ENCODE measurements at regions not wholly inside any gene's neighbourhood (a gene's known extent, or its start where the extent isn't known, plus 50 kb on each side); places are given as distances from the start of the nearest gene placed in this dataset.

DNA sequence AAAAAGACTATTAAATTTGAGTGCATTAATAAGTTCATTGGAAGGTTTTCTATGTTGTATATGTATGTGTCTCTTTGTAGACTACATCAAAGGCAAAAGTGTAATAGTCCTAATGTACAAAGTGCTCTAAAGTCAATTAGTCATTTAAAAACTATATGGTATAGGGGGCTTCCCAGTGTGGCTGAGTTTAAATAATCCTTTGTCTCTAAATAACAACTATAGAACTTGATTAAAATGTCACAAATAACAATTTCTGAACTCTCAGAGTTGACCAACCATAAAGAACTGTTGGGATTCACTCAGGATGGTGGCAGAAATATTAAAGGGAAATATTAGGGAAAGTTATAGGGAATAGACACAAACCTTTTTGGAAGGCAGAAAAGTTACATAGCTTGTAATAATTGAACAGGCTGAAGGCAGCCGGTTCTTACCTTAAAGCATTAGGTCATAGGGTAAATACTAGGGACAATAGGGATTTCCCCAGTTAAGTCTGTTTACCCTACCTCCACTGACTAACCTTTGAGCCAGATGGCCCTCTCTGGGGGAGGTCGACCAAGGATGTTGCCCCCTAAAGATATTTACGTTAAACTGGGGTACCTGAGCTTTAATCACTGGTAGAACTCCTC lies 1054.2 kb downstream of the ARAP2 start:
- WGBS (ENCODE audit: insufficient coverage), result no CpG with 5 or more reads among the region's 3 CpGs
- no peak for ATAC-seq (replicated peaks in 1 of 4)
- Histone ChIP-seq H3K9me3 (no peaks in the 10 kb centered on the region), H3K4me1 (ENCODE audit: control insufficient read depth in 1 of 2, extremely low read depth in 1 of 2, insufficient read depth in 2 of 2, low read length in 2 of 2) (no peaks in the 10 kb centered on the region), H3K27ac (ENCODE audit: low read length) (no peak overlapping the region), H3K27me3 (replicated peaks in 1 of 2; ENCODE audit: control insufficient read depth in 2 of 2, extremely low read depth in 1 of 2, insufficient read depth in 2 of 2, low read length in 1 of 2) (no peaks in the 10 kb centered on the region), H3K4me3 (ENCODE audit: control insufficient read depth in 1 of 2, extremely low read depth in 1 of 2, low read length in 1 of 2) (no peak overlapping the region), H3K36me3 (ENCODE audit: control insufficient read depth in 2 of 2, extremely low read depth in 1 of 2, insufficient read depth in 1 of 2, low read length in 1 of 2) (no peaks in the 10 kb centered on the region)
- H3K4me3 Mint-ChIP-seq, result no peak overlapping the region
- ChIA-PET CTCF (no interaction called here), POLR2A (no interaction called here)
- no peaks in the 10 kb centered on the region for H3K4me1 Mint-ChIP-seq
- H3K27me3 Mint-ChIP-seq, result no peaks in the 10 kb centered on the region
- peaks cover 2 to 9% (median 6%) of the 10 kb centered on the region in 3 donors for H3K9me3 Mint-ChIP-seq
- no peaks in the 10 kb centered on the region for H3K36me3 Mint-ChIP-seq
- no peak overlapping the region for H3K27ac Mint-ChIP-seq
- no peak for DNase-seq

DNA sequence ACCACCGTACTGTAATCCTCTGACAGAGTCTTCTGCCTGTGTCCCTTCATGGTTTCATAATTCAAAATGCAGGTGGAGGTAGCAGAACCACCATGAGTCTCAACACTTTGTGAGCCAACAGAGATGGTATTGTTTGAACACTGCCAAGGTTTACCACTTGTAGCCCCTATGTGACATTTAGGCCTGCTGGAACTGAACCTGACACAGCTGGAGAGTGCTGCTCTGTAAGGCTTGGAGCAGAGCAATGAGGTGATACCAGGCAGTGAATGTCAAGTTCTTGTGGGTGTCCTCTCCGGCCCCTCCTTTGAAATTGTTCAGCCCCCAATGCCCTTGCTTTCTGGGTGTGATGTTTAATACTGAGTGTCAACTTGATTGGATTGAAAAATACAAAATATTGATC lies 1042.9 kb downstream of the ARAP2 start:
- no peaks in the 10 kb centered on the region for H3K4me1 Mint-ChIP-seq
- Histone ChIP-seq H3K4me1 (ENCODE audit: control insufficient read depth in 1 of 2, extremely low read depth in 1 of 2, insufficient read depth in 2 of 2, low read length in 2 of 2) (no peaks in the 10 kb centered on the region), H3K9me3 (no peaks in the 10 kb centered on the region), H3K27ac (ENCODE audit: low read length) (no peak overlapping the region), H3K4me3 (ENCODE audit: control insufficient read depth in 1 of 2, extremely low read depth in 1 of 2, low read length in 1 of 2) (no peak overlapping the region), H3K27me3 (replicated peaks in 1 of 2; ENCODE audit: control insufficient read depth in 2 of 2, extremely low read depth in 1 of 2, insufficient read depth in 2 of 2, low read length in 1 of 2) (no peaks in the 10 kb centered on the region), H3K36me3 (ENCODE audit: control insufficient read depth in 2 of 2, extremely low read depth in 1 of 2, insufficient read depth in 1 of 2, low read length in 1 of 2) (no peaks in the 10 kb centered on the region)
- ChIA-PET CTCF (no interaction called here), POLR2A (no interaction called here)
- H3K4me3 Mint-ChIP-seq, result no peak overlapping the region
- H3K27ac Mint-ChIP-seq, result no peak overlapping the region
- H3K36me3 Mint-ChIP-seq, result no peaks in the 10 kb centered on the region
- H3K9me3 Mint-ChIP-seq, result peaks cover 0 to 10% (median 7%) of the 10 kb centered on the region in 3 donors
- 88% methylated on average over 1 of the region's 2 CpGs for WGBS (ENCODE audit: insufficient coverage)
- no peak for DNase-seq
- no peak for ATAC-seq (replicated peaks in 1 of 4)
- no peaks in the 10 kb centered on the region for H3K27me3 Mint-ChIP-seq

DNA sequence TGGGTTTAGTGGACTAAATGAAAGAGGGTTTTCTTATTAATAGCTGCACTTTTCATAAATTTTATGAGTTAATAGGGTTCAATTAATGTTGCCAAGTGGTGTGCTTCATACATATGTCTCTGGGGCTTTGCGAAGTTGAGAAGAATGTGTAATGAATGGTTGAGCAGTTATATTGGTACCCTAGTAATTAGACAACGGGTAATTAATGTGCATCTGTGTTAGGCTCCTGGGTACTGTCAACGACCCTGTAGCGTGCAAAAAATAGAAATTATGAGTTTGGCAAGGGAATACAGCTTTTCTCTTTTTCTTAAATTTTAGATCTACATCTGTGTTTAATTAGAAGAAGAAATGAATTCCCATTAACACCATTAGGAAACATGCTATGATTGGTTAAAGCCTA lies 1027.7 kb downstream of the ARAP2 start:
- no peaks in the 10 kb centered on the region for H3K36me3 ChIP-seq (ENCODE audit: control insufficient read depth in 2 of 2, extremely low read depth in 1 of 2, insufficient read depth in 1 of 2, low read length in 1 of 2)
- no peak for DNase-seq
- H3K4me3 Mint-ChIP-seq, result no peak overlapping the region
- CTCF ChIA-PET, result no interaction called here
- H3K27ac ChIP-seq (ENCODE audit: low read length), result no peak overlapping the region
- H3K9me3 ChIP-seq, result no peaks in the 10 kb centered on the region
- no peaks in the 10 kb centered on the region for H3K27me3 ChIP-seq (replicated peaks in 1 of 2; ENCODE audit: control insufficient read depth in 2 of 2, extremely low read depth in 1 of 2, insufficient read depth in 2 of 2, low read length in 1 of 2)
- H3K4me1 Mint-ChIP-seq, result no peaks in the 10 kb centered on the region
- H3K4me1 ChIP-seq (ENCODE audit: control insufficient read depth in 1 of 2, extremely low read depth in 1 of 2, insufficient read depth in 2 of 2, low read length in 2 of 2), result no peaks in the 10 kb centered on the region
- POLR2A ChIA-PET, result no interaction called here
- ATAC-seq (replicated peaks in 1 of 4), result no peak
- H3K27ac Mint-ChIP-seq, result no peak overlapping the region
- 88% methylated on average over 1 of the region's 4 CpGs for WGBS (ENCODE audit: insufficient coverage)
- no peaks in the 10 kb centered on the region for H3K27me3 Mint-ChIP-seq
- H3K4me3 ChIP-seq (ENCODE audit: control insufficient read depth in 1 of 2, extremely low read depth in 1 of 2, low read length in 1 of 2), result no peak overlapping the region
- no peaks in the 10 kb centered on the region for H3K36me3 Mint-ChIP-seq
- peaks cover 0 to 9% (median 0%) of the 10 kb centered on the region in 3 donors for H3K9me3 Mint-ChIP-seq

DNA sequence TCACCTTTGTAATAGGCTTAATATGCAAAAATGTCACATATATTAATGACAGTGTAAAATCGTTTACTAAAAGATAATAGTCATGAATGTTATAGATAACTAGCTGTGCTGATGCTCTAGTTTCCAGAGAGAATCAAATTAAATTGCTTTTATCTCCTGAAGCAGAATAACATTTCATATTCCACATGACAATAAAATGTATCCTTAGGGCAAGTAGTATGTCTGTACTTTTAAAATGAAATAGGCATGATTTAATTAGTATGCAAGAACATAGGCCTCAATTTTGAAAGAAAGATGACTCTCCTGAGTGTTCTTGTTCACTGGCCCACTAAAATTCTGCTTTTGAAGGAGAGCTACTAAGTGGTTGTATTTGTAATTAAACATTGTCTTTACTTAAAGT lies 1027.0 kb downstream of the ARAP2 start:
- POLR2A ChIA-PET, result no interaction called here
- H3K36me3 Mint-ChIP-seq, result no peaks in the 10 kb centered on the region
- Histone ChIP-seq H3K36me3 (ENCODE audit: control insufficient read depth in 2 of 2, extremely low read depth in 1 of 2, insufficient read depth in 1 of 2, low read length in 1 of 2) (no peaks in the 10 kb centered on the region), H3K4me1 (ENCODE audit: control insufficient read depth in 1 of 2, extremely low read depth in 1 of 2, insufficient read depth in 2 of 2, low read length in 2 of 2) (no peaks in the 10 kb centered on the region), H3K27me3 (replicated peaks in 1 of 2; ENCODE audit: control insufficient read depth in 2 of 2, extremely low read depth in 1 of 2, insufficient read depth in 2 of 2, low read length in 1 of 2) (no peaks in the 10 kb centered on the region), H3K9me3 (no peaks in the 10 kb centered on the region), H3K4me3 (ENCODE audit: control insufficient read depth in 1 of 2, extremely low read depth in 1 of 2, low read length in 1 of 2) (no peak overlapping the region), H3K27ac (ENCODE audit: low read length) (no peak overlapping the region)
- ATAC-seq (replicated peaks in 1 of 4) (no peak), DNase-seq (no peak)
- no peaks in the 10 kb centered on the region for H3K4me1 Mint-ChIP-seq
- H3K27me3 Mint-ChIP-seq, result no peaks in the 10 kb centered on the region
- no peak overlapping the region for H3K4me3 Mint-ChIP-seq
- WGBS (ENCODE audit: insufficient coverage), result no CpG with 5 or more reads among the region's 1 CpG
- peaks cover 0 to 7% (median 0%) of the 10 kb centered on the region in 3 donors for H3K9me3 Mint-ChIP-seq
- CTCF ChIA-PET, result no interaction called here
- H3K27ac Mint-ChIP-seq, result no peak overlapping the region

DNA sequence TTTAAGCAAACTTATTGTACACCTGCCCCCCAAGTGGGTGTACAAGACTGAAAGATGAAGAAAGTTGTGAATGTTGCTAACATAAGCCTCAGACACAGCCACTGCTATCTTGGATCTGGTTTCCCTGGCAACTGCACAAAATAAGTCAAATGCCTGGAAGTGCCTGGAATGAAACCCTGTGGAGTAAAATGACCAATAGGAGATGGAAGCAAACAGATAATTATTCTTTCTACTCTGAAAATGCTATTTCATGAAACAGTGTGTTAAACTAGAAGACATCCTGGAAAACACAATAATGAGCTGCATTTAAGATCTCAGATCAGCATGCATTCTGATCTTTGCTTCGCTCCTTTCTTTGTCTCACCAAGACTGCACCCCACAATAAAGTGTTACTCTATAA lies 1016.0 kb downstream of the ARAP2 start:
- Histone ChIP-seq H3K27me3 (replicated peaks in 1 of 2; ENCODE audit: control insufficient read depth in 2 of 2, extremely low read depth in 1 of 2, insufficient read depth in 2 of 2, low read length in 1 of 2) (no peaks in the 10 kb centered on the region), H3K36me3 (ENCODE audit: control insufficient read depth in 2 of 2, extremely low read depth in 1 of 2, insufficient read depth in 1 of 2, low read length in 1 of 2) (no peaks in the 10 kb centered on the region), H3K4me3 (ENCODE audit: control insufficient read depth in 1 of 2, extremely low read depth in 1 of 2, low read length in 1 of 2) (no peak overlapping the region), H3K4me1 (ENCODE audit: control insufficient read depth in 1 of 2, extremely low read depth in 1 of 2, insufficient read depth in 2 of 2, low read length in 2 of 2) (no peaks in the 10 kb centered on the region), H3K27ac (ENCODE audit: low read length) (no peak overlapping the region), H3K9me3 (no peaks in the 10 kb centered on the region)
- Mint-ChIP-seq H3K4me1 (no peaks in the 10 kb centered on the region), H3K27me3 (no peaks in the 10 kb centered on the region), H3K36me3 (no peaks in the 10 kb centered on the region), H3K4me3 (no peak overlapping the region), H3K27ac (no peak overlapping the region), H3K9me3 (peaks cover 2 to 12% (median 4%) of the 10 kb centered on the region in 3 donors)
- POLR2A ChIA-PET, result no interaction called here
- no CpG with 5 or more reads among the region's 1 CpG for WGBS (ENCODE audit: insufficient coverage)
- DNase-seq (no peak), ATAC-seq (replicated peaks in 1 of 4) (no peak)
- CTCF ChIA-PET, result no interaction called here

DNA sequence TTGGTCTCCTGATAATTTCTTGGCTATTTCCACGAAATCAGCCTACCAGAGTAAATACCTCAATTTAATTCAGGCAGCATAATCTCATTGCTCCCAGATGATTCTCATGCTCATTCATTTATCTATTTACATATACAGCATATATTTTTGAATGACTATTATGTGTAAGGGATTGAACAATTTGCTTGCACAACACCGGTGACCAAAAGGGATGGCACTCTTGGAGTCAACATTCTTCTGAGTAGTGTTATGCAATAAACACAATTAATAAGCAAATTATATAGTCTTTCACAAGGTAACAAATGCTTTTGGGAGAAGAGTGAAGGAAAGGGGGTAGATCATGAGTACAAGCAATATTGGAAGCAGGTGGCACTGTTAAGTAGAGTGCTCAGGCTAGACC lies 1015.3 kb downstream of the ARAP2 start:
- WGBS (ENCODE audit: insufficient coverage), result no CpG with 5 or more reads among the region's 2 CpGs
- H3K4me3 ChIP-seq (ENCODE audit: control insufficient read depth in 1 of 2, extremely low read depth in 1 of 2, low read length in 1 of 2), result no peak overlapping the region
- H3K4me1 ChIP-seq (ENCODE audit: control insufficient read depth in 1 of 2, extremely low read depth in 1 of 2, insufficient read depth in 2 of 2, low read length in 2 of 2), result no peaks in the 10 kb centered on the region
- H3K4me1 Mint-ChIP-seq, result no peaks in the 10 kb centered on the region
- H3K36me3 ChIP-seq (ENCODE audit: control insufficient read depth in 2 of 2, extremely low read depth in 1 of 2, insufficient read depth in 1 of 2, low read length in 1 of 2), result no peaks in the 10 kb centered on the region
- no peaks in the 10 kb centered on the region for H3K9me3 ChIP-seq
- ChIA-PET POLR2A (no interaction called here), CTCF (no interaction called here)
- peaks cover 2 to 13% (median 6%) of the 10 kb centered on the region in 3 donors for H3K9me3 Mint-ChIP-seq
- H3K36me3 Mint-ChIP-seq, result no peaks in the 10 kb centered on the region
- no peak overlapping the region for H3K27ac Mint-ChIP-seq
- H3K27me3 ChIP-seq (replicated peaks in 1 of 2; ENCODE audit: control insufficient read depth in 2 of 2, extremely low read depth in 1 of 2, insufficient read depth in 2 of 2, low read length in 1 of 2), result no peaks in the 10 kb centered on the region
- no peaks in the 10 kb centered on the region for H3K27me3 Mint-ChIP-seq
- no peak overlapping the region for H3K4me3 Mint-ChIP-seq
- DNase-seq (no peak), ATAC-seq (replicated peaks in 1 of 4) (no peak)
- no peak overlapping the region for H3K27ac ChIP-seq (ENCODE audit: low read length)

DNA sequence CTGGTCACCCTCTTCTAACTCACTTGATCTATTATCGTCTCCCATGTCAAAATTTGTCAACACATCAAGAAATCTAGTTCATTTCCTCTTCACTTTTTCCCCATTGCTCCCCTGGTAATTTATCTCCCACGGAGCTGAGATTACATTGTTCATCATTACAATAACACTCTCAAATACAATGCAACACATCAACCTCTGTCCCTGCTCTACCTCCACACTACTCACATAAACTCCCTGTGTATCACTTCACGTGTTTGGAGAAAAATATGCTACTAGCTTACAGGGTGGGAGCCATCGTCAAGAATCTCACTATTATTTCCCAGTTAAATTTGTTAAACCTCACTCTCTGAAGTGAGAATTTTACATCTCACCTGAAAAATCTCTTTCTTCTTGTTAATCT lies 1006.4 kb downstream of the ARAP2 start:
- Mint-ChIP-seq H3K36me3 (no peaks in the 10 kb centered on the region), H3K27ac (no peak overlapping the region)

More for the DNA sequence above, 1006.4 kb downstream of the ARAP2 start:
- Histone ChIP-seq H3K9me3 (no peaks in the 10 kb centered on the region), H3K4me3 (ENCODE audit: control insufficient read depth in 1 of 2, extremely low read depth in 1 of 2, low read length in 1 of 2) (no peak overlapping the region), H3K27ac (ENCODE audit: low read length) (no peak overlapping the region), H3K27me3 (replicated peaks in 1 of 2; ENCODE audit: control insufficient read depth in 2 of 2, extremely low read depth in 1 of 2, insufficient read depth in 2 of 2, low read length in 1 of 2) (no peaks in the 10 kb centered on the region), H3K4me1 (ENCODE audit: control insufficient read depth in 1 of 2, extremely low read depth in 1 of 2, insufficient read depth in 2 of 2, low read length in 2 of 2) (no peaks in the 10 kb centered on the region), H3K36me3 (ENCODE audit: control insufficient read depth in 2 of 2, extremely low read depth in 1 of 2, insufficient read depth in 1 of 2, low read length in 1 of 2) (no peaks in the 10 kb centered on the region)
- DNase-seq, result no peak
- ChIA-PET CTCF (no interaction called here), POLR2A (no interaction called here)
- ATAC-seq (replicated peaks in 1 of 4), result no peak
- H3K27me3 Mint-ChIP-seq, result no peaks in the 10 kb centered on the region
- H3K4me3 Mint-ChIP-seq, result no peak overlapping the region
- no peaks in the 10 kb centered on the region for H3K4me1 Mint-ChIP-seq
- H3K9me3 Mint-ChIP-seq, result peaks cover 3 to 21% (median 17%) of the 10 kb centered on the region in 3 donors
- WGBS (ENCODE audit: insufficient coverage), result 46% methylated on average over 2 of the region's 4 CpGs
